ENCODE measurements at regions not wholly inside any gene's neighbourhood (a gene's known extent, or its start where the extent isn't known, plus 50 kb on each side); places are given as distances from the start of the nearest gene placed in this dataset.
"Not testable (repeated sequence)": the region's sequence is repeated elsewhere in the genome, so short reads cannot be mapped to it uniquely, and the experiment has no call there.

DNA sequence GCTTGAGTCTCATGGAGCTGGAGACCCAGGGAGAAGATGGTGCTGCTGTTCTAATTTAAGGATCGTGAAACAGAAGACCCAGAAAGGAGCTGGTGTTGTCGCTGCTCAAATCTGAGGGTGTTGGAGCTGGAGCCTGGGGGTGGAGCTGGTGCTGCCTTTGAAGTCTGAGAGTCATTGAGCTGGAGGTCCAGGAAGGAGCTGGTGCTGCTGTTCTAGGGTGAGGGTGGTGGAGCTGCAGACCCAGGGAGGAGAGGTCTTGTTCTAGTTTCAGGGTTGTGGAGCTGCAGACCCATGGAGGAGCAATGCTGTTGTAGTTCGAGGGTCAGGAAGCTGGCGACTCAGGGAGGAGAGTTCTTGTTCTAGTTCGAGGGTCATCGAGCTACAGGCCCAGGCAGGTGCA is 84.1 kb upstream of the ZNF479 start:
- no peak for DNase-seq (ENCODE audit: low read depth)
- TF ChIP-seq, protein P1, sequence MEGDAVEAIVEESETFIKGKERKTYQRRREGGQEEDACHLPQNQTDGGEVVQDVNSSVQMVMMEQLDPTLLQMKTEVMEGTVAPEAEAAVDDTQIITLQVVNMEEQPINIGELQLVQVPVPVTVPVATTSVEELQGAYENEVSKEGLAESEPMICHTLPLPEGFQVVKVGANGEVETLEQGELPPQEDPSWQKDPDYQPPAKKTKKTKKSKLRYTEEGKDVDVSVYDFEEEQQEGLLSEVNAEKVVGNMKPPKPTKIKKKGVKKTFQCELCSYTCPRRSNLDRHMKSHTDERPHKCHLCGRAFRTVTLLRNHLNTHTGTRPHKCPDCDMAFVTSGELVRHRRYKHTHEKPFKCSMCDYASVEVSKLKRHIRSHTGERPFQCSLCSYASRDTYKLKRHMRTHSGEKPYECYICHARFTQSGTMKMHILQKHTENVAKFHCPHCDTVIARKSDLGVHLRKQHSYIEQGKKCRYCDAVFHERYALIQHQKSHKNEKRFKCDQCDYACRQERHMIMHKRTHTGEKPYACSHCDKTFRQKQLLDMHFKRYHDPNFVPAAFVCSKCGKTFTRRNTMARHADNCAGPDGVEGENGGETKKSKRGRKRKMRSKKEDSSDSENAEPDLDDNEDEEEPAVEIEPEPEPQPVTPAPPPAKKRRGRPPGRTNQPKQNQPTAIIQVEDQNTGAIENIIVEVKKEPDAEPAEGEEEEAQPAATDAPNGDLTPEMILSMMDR (IDR thresholded peaks at IDR 0.05; ENCODE audit: insufficient read depth, low read depth, low read length, missing control alignments): no peak
- H3K4me3 ChIP-seq (ENCODE audit: low read depth, low read length): no peak overlapping the region

DNA sequence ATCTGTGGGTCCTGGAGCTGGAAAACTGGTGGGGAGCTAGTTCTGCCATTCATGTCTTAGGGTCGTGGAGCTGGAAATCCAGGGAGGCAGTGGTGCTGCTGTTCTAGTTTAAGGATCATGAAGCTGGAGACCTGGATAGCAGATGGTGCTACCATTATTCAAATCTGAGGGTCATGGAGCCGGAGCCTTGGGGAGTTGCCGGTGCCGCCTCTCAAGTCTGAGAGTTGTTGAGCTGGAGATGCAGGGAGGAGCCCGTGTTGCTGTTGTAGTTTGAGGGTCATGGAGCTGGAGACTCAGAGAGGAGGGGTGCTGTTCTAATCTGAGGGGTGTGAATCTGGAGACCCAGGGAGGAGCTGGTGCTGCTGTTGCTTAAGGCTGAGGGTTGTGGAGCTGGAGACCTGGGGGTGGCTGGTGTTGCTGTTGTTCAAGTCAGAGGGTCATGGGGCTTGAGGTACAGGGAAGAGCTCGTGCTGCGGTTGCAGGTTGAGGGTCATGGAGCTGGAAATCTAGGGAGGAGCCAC is 86.0 kb upstream of the ZNF479 start:
- no peak overlapping the region for H3K4me3 ChIP-seq (ENCODE audit: low read depth, low read length)
- no peak for DNase-seq (ENCODE audit: low read depth)
- TF ChIP-seq, protein P1 (IDR thresholded peaks at IDR 0.05; ENCODE audit: insufficient read depth, low read depth, low read length, missing control alignments): no peak

DNA sequence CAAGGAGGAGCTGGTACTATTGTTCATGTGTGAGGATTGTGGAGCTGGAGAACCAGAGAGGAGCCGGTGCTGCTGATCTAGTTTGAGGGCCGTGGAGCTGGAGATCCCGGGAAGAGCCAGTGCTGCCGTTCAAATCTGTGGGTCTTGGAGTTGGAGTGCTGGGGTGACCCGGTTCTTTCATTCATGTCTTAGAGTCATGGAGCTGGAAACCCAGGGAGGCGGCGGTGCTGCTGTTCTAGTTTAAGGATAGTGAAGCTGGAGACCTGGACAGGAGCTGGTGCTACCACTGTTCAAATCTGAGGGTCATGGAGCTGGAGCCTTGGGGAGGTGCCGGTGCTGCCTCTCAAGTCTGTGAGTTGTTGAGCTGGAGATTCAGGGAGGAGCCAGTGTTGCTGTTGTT is 88.5 kb upstream of the ZNF479 start:
- no peak overlapping the region for H3K4me3 ChIP-seq (ENCODE audit: low read depth, low read length)
- TF ChIP-seq, protein P1 (IDR thresholded peaks at IDR 0.05; ENCODE audit: insufficient read depth, low read depth, low read length, missing control alignments): no peak
- no peak for DNase-seq (ENCODE audit: low read depth)

DNA sequence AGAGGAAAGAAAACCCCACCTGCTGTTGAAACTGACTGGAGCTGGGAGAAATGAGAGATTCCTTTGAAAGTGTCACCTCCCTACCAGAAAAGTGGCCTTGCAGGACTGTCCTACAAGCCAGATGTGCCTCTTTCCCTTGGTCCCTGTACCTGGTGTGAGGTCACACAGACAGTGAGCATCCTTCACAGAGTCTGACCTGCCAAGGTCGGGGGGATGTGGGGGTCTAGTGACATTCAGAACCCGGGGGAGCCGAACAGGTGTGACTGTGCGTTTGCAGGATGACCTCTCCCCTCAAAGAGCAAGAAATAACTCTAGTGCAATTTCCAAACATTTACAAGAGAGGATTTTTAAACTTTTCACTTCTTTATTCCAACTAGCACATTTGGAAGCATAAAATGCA is 93.4 kb upstream of the ZNF479 start:
- TF ChIP-seq, protein P1 (IDR thresholded peaks at IDR 0.05; ENCODE audit: insufficient read depth, low read depth, low read length, missing control alignments): no peak
- DNase-seq (ENCODE audit: low read depth): no peak
- no peak overlapping the region for H3K4me3 ChIP-seq (ENCODE audit: low read depth, low read length)

DNA sequence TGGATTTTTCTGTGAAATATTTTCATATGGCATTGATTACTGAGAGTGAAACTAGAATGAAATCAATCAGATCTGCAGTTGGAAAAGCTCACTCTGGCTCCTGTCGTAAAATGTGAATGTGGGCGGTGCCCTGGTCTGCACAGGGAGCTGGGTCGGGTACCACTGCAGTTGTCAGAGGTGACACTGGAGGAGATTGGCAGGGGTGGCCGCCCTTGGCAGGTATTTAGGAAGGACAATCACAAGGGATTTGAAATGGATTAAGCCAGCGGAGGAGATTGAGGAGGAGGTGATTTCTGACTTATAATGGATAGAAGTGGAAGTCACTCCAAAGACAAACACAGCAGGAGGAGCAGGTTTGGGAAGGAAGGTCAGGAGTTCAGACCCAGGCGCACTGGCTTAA is 109.0 kb upstream of the ZNF479 start:
- H3K4me3 ChIP-seq (ENCODE audit: low read depth, low read length): not testable (repeated sequence)

DNA sequence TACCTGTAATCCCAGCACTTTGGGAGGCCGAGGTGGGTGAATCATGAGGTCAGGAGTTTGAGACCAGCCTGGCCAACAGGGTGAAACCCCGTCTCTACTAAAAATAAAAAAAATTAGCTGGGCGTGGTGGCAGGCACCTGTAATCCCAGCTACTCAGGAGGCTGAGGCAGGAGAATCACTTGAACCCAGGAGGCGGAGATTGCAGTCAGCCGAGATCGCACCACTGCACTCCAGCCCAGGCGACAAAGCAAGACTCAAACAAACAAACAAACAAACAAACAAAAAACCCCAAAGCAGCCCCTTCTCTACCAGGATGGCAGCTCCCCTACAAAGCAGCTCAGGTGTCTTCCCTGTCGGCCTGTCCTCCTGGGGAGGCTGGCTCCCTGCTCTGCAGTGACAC is 111.3 kb upstream of the ZNF479 start:
- DNase-seq (ENCODE audit: low read depth): not testable (repeated sequence)

More for the DNA sequence above, 109.0 kb upstream of the ZNF479 start:
- DNase-seq (ENCODE audit: low read depth): not testable (repeated sequence)

DNA sequence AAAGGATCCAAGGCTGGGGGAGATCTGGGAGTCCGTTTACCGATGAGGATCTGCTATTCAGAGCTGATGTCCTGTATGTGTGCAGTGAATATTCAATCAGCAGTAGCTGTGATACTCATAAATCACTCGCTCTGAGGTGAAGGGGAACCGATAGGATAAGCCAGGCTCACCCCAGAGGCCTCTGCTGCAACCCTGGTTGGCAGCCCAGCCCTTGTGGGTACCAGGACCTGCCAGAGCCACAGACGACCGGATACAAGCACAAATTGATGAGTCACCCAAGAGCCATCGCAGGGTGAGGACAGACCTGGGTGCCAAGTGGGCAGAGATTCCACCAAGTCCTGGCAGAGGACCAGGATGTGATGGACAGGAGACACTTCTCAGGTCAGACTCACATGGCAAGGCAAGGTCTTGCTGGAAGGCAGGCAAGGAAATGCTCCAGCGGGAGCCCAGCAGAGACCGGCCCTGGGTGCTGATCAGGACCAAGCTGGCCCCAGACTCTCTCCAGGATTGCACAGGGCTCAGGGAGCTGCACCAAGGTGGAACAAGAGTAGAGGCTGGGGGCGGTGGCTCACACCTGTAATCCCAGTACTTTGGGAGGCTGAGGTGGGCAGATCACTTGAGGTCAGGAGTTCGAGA is 112.2 kb upstream of the ZNF479 start:
- H3K4me3 ChIP-seq (ENCODE audit: low read depth, low read length); DNase-seq (ENCODE audit: low read depth): not testable (repeated sequence)

More for the DNA sequence above, 111.3 kb upstream of the ZNF479 start:
- not testable (repeated sequence) for H3K4me3 ChIP-seq (ENCODE audit: low read depth, low read length)

DNA sequence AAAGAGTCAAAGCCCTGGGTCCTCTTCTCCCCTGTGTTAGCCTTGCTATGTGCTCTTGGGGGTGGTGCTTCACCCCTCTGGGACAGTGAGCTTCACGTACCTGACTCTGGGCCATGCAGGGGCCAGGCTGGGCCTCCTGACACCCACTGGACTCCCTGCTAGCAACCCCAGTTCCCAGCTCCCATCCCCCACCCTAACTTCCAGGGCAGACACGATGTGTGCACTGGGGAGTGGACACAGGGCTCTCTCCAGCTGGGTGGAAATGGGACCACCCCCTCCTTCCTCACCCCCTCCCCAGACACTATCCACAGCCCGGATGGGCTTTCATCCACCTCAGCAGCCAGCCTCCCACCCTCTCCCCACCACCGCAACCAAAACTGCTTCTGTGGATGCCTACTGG is 113.0 kb upstream of the ZNF479 start:
- no peak for DNase-seq (ENCODE audit: low read depth)
- H3K4me3 ChIP-seq (ENCODE audit: low read depth, low read length): no peak overlapping the region
- TF ChIP-seq, protein P1 (IDR thresholded peaks at IDR 0.05; ENCODE audit: insufficient read depth, low read depth, low read length, missing control alignments): no peak
